WTC11 (cell line): ENCODE measurements at regions not wholly inside any gene's neighbourhood (a gene's known extent, or its start where the extent isn't known, plus 50 kb on each side); places are given as distances from the start of the nearest gene placed in this dataset.

Experiments used
- ATAC-seq: fragments of 200-7000 bp; cut with Tn5 transposase; 2 replicates; pipeline ENCODE4 v1.10.0; 2021; ENCODE audit warnings: mild to moderate bottlenecking, moderate library complexity
- CTCF ChIA-PET: fragments of 300-600 bp; sonication (Branson Sonifier 250); formaldehyde crosslinking; loops from one replicate; lab custom pipeline; 2021; ENCODE audit warnings: antibody characterized with exemption; lab: Charles Lee
- POLR2A ChIA-PET: fragments of 350-600 bp; sonication (Branson Sonifier 250); formaldehyde crosslinking; loops from one replicate; lab custom pipeline; 2021; ENCODE audit warnings: antibody characterized with exemption; lab: Charles Lee
- DNase-seq: peaks from one replicate; pipeline ENCODE4 v3.0.0; 2021; ENCODE audit warnings: low spot score
- H3K27ac Mint-ChIP-seq: 2 replicates; pipeline ENCODE4 v1.8.0; 2021; ENCODE audit warnings: mixed read lengths
- H3K27me3 Mint-ChIP-seq: 2 replicates; pipeline ENCODE4 v1.8.0; 2021; ENCODE audit warnings: low read depth, mild to moderate bottlenecking, moderate library complexity, mixed read lengths
- H3K36me3 Mint-ChIP-seq: 2 replicates; pipeline ENCODE4 v1.8.0; 2021; ENCODE audit warnings: mixed read lengths
- H3K4me1 Mint-ChIP-seq: 2 replicates; pipeline ENCODE4 v1.8.0; 2022; ENCODE audit warnings: mixed read lengths
- H3K4me3 Mint-ChIP-seq: 2 replicates; pipeline ENCODE4 v1.8.0; 2021; ENCODE audit warnings: mild to moderate bottlenecking, moderate library complexity, mixed read lengths
- H3K9me3 Mint-ChIP-seq: 2 replicates; pipeline ENCODE4 v1.8.0; 2021; ENCODE audit warnings: mixed read lengths
- AFF4 ChIP-seq: sonication (generic); formaldehyde crosslinking; IDR thresholded peaks from 2 replicates; pipeline ENCODE4 v1.8.1; 2023; ENCODE audit warnings: mild to moderate bottlenecking, missing genetic modification reagents, borderline replicate concordance
- ATF3 ChIP-seq: sonication (generic); formaldehyde crosslinking; conservative IDR thresholded peaks from 2 replicates; pipeline ENCODE4 v1.8.1; 2022; ENCODE audit warnings: mild to moderate bottlenecking, missing genetic modification reagents
- FOXP1 ChIP-seq: sonication (generic); formaldehyde crosslinking; IDR thresholded peaks from 2 replicates; pipeline ENCODE4 v1.8.0; 2022; ENCODE audit warnings: missing genetic modification reagents, mild to moderate bottlenecking, moderate library complexity, borderline replicate concordance
- GABPB1 ChIP-seq: sonication (generic); formaldehyde crosslinking; IDR thresholded peaks from 2 replicates; pipeline ENCODE4 v1.8.1; 2023; ENCODE audit warnings: mild to moderate bottlenecking, missing genetic modification reagents
- GRHL2 ChIP-seq: fragments of 250-450 bp; sonication (Bioruptor Pico); IDR thresholded peaks from 2 replicates; pipeline ENCODE4 v1.8.0; 2022; ENCODE audit warnings: mild to moderate bottlenecking, moderate library complexity; ENCODE audit not compliant: insufficient replicate concordance, severe bottlenecking
- HMGXB4 ChIP-seq: sonication (generic); formaldehyde crosslinking; IDR thresholded peaks from 2 replicates; pipeline ENCODE4 v1.8.1; 2023; ENCODE audit warnings: mild to moderate bottlenecking, moderate library complexity, missing genetic modification reagents
- KAT7 ChIP-seq: sonication (generic); formaldehyde crosslinking; IDR thresholded peaks from 2 replicates; pipeline ENCODE4 v1.8.1; 2023; ENCODE audit warnings: missing genetic modification reagents, mild to moderate bottlenecking, borderline replicate concordance
- MAX ChIP-seq: sonication (generic); formaldehyde crosslinking; IDR thresholded peaks from 2 replicates; pipeline ENCODE4 v1.8.0; 2022; ENCODE audit warnings: mild to moderate bottlenecking, missing genetic modification reagents
- MXD4 ChIP-seq: fragments of 250-450 bp; sonication (Bioruptor Pico); IDR thresholded peaks from 2 replicates; pipeline ENCODE4 v1.8.0; 2021; ENCODE audit warnings: mild to moderate bottlenecking, moderate library complexity, borderline replicate concordance
- NFYB ChIP-seq: sonication (generic); formaldehyde crosslinking; conservative IDR thresholded peaks from 2 replicates; pipeline ENCODE4 v1.8.0; 2022; ENCODE audit warnings: low read depth, missing genetic modification reagents
- NR1H2 ChIP-seq: sonication (generic); formaldehyde crosslinking; IDR thresholded peaks from 2 replicates; pipeline ENCODE4 v1.9.0; 2021; ENCODE audit warnings: mild to moderate bottlenecking, moderate library complexity, missing genetic modification reagents
- SMAD3 ChIP-seq: sonication (generic); formaldehyde crosslinking; IDR thresholded peaks from 2 replicates; pipeline ENCODE4 v1.8.0; 2022; ENCODE audit warnings: missing genetic modification reagents, mild to moderate bottlenecking, borderline replicate concordance
- SMAD4 ChIP-seq: sonication (generic); formaldehyde crosslinking; IDR thresholded peaks from 2 replicates; pipeline ENCODE4 v1.8.0; 2022; ENCODE audit warnings: mild to moderate bottlenecking, missing genetic modification reagents
- TEAD4 ChIP-seq: sonication (generic); formaldehyde crosslinking; IDR thresholded peaks from 2 replicates; pipeline ENCODE4 v1.8.0; 2022; ENCODE audit warnings: mild to moderate bottlenecking, missing genetic modification reagents
- TP53 ChIP-seq: sonication (generic); formaldehyde crosslinking; IDR thresholded peaks from 2 replicates; pipeline ENCODE4 v1.8.1; 2023; ENCODE audit warnings: mild to moderate bottlenecking, missing genetic modification reagents
- ZNF281 ChIP-seq: sonication (generic); formaldehyde crosslinking; IDR thresholded peaks from 2 replicates; pipeline ENCODE4 v1.8.0; 2023; ENCODE audit warnings: mild to moderate bottlenecking, missing genetic modification reagents
- ZNF512 ChIP-seq: sonication (generic); formaldehyde crosslinking; IDR thresholded peaks from 2 replicates; pipeline ENCODE4 v1.8.1; 2022; ENCODE audit warnings: missing genetic modification reagents, borderline replicate concordance
- ZNF532 ChIP-seq: fragments of 250-450 bp; sonication (Bioruptor Pico); IDR thresholded peaks from 2 replicates; pipeline ENCODE4 v1.9.0; 2021; ENCODE audit warnings: mild to moderate bottlenecking, borderline replicate concordance

GRCh38 chr3:6781092-6781491 is 79.8 kb upstream of the GRM7 start (continued):
- TF ChIP-seq TEAD4 (CRISPR knock-in tag) = no peak
- TF ChIP-seq, all 79 proteins: peak for 0

GRCh38 chr3:6785726-6786125 is 75.2 kb upstream of the GRM7 start:
- no peak for TF ChIP-seq SMAD4 (CRISPR knock-in tag)
- no peak for TF ChIP-seq KAT7 (CRISPR knock-in tag)
- no peak for TF ChIP-seq ZNF512 (CRISPR knock-in tag)
- no peak for TF ChIP-seq GABPB1 (CRISPR knock-in tag)
- DNase-seq = no peak
- Mint-ChIP-seq H3K4me1 (peaks cover 7% of the 10 kb centered on the region), H3K4me3 (no peak overlapping the region), H3K36me3 (peaks cover 12% of the 10 kb centered on the region), H3K27me3 (no peaks in the 10 kb centered on the region), H3K9me3 (peaks cover 43% of the 10 kb centered on the region), H3K27ac (no peak overlapping the region)
- ChIA-PET CTCF (no interaction called here), POLR2A (no interaction called here)
- ATAC-seq = no peak

- POLR2A ChIA-PET = no interaction called here
- peaks cover 22% of the 10 kb centered on the region for H3K36me3 Mint-ChIP-seq
- H3K4me1 Mint-ChIP-seq = no peaks in the 10 kb centered on the region
- H3K9me3 Mint-ChIP-seq = peaks cover 61% of the 10 kb centered on the region
- no peak for ATAC-seq
- CTCF ChIA-PET = no interaction called here
- H3K27me3 Mint-ChIP-seq = no peaks in the 10 kb centered on the region; the same call in 1 of the 2 replicates
- H3K27ac Mint-ChIP-seq = no peak overlapping the region
- no peak overlapping the region for H3K4me3 Mint-ChIP-seq
- DNase-seq = no peak
- TF ChIP-seq HMGXB4 (no peak), ZNF532 (CRISPR knock-in tag) (no peak), TP53 (no peak), NR1H2 (CRISPR knock-in tag) (no peak), FOXP1 (no peak), SMAD4 (CRISPR knock-in tag) (no peak), MXD4 (CRISPR knock-in tag) (no peak), ZNF281 (CRISPR knock-in tag) (no peak), GRHL2 (CRISPR knock-in tag) (no peak), SMAD3 (CRISPR knock-in tag) (no peak), ATF3 (no peak), MAX (CRISPR knock-in tag) (no peak), AFF4 (CRISPR knock-in tag) (no peak), NFYB (CRISPR knock-in tag) (no peak)
Measured at GRCh38 chr3:6791161-6791560, 69.8 kb upstream of the GRM7 start.
